Cerebellar nuclear complex (tissue), 1 donor: ENCODE measurements at regions not wholly inside any gene's neighbourhood (a gene's known extent, or its start where the extent isn't known, plus 50 kb on each side); places are given as distances from the start of the nearest gene placed in this dataset.
"Not testable (repeated sequence)": the region's sequence is repeated elsewhere in the genome, so short reads cannot be mapped to it uniquely, and the experiment has no call there.

Experiments used
- DNase-seq, 2 experiments: peaks; one replicate each; lab custom pipeline; 2025; lab: John Stamatoyannopoulos, UW

DNA sequence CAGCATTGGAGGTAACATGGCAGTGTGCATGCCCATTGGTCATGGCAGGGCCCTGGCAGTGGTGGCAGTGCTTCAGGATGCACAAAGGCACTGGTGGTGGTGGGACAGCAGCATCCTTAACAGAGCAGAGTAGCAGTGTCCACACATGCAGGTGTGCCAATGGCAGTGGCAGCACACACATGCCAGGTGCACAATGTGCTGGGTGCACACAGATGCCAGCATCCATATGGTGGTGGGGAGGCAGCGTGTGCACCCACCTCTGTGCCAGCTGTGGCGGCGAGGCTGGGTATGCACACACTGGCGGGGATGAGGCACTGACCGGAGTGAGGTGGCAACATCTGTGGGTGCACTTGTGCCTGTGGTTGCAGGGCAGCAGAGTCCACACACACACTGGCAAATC is 150.6 kb downstream of the SI start:
- DNase-seq: no peak

DNA sequence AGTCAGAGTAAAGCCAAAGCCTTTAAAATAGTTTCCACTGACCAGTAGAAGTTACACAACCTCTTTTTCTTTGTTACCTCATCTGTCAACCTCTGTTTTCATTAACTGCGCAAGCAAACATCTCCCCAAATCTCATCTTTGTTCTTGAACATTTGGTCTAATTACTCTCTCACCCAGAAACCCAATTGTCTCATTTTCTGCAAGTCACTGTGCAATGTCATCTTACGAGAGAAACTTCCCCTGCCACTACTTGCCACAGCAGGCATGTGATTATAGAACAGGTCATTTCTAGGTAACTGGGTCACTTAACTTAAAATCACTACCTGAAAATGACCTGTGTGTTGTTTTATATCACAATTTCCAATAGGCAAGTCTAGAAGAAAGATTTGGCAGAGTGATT is 159.4 kb downstream of the SI start:
- DNase-seq: no peak

DNA sequence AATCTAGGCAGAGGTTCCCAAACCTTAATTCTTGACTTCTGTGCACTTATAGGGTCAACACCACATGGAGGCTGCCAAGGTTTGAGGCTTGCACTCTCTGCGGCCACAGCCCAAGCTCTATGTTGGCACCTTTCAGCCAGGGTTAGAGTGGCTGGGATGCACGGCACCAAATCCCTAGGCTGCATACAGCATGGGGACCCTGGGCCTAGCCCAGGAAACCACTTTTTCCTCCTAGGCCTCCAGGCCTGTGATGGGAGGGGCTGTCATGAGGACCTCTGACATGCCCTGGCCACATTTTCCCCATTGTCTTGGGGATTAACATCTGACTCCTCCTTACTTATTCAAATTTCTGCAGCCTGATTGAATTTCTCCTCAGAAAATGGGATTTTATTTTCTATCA is 165.4 kb downstream of the SI start:
- no peak for DNase-seq

DNA sequence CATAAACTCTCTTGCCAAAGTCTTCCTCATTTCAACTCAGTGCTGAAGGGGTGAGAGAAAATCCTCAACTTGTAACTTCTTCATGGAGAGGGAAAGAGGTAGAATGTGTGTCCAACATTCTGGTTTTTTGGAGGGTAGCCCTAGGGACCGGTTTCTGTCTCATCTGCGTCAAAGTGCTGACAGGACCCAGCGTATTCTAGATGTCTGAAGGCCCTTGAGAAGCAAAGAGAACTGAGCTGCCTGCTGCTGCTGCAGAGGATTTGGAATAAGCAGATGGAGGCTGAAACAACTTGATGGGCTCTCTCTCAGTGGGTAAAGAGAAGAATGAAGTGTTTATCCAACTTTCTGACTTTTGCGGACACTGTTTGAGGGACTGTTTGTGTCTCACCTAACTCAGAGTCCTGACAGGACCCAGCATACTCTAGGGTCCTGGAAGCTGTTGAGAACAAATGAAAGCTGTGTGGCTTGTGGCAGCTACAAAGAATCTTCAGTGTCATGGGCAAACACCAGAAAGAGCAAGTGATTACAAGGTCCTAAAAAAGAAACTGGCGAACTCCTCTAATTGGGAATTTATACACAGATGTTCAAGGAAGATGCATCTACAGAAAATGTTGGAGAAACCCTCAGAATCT is 174.4 kb downstream of the SI start:
- DNase-seq: no peak

DNA sequence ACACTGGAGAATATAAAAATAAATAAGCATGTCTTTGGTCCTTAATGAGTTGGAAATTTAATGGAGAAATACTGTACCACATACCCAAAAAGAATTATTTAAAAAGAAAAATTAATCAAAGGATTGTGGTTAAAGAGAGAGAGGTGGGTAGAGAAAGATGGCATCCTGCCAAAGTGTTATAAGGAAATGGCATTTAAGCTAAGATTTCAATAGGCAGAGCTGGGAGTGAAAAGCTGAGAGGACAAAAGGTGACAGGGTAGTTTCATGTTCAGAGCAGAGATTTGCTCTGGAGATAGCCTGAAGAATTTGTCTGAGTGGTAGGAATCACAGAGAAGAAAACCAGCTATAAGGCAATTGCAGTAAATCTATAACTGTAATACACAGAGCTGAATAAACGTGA is 181.0 kb downstream of the SI start:
- DNase-seq: no peak

DNA sequence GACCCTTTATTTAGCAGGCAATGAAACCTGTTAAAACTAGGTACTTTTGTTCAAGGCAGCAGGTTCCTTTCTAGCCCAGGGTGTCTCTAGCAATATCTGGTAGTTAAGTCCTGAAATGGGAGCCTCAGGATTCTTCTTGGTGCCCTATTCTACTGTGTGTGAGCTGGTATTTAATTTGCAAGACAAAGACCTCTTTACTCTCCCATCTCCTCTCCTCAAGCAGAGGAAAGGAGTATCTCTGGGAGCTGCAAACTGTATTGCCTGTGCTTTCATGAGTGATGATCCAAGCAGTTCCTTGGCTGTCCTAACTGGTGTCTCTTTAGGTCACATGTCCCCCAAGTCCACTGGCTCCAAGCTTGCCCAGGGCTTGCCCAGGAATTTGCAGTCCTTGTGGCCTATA is 188.2 kb downstream of the SI start:
- DNase-seq: no peak

DNA sequence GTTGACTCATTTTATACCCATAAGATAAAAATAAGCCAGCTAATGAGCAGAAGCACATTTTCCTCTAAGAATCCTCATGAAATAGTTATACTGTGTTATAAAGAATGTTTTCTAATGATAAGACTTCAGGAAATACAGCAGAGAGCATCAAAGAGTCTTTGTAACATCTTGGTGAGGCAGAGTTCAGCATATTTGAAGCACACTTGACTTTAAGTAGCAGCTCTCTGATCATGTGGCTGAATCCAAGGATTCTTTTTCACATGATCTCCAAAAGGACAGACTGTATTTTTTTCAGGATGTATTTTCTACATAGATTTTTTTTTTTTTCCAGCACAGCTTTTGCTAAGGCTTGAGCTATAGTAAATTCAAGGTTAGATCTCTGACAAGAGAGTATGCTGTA is 195.1 kb downstream of the SI start:
- DNase-seq: no peak

DNA sequence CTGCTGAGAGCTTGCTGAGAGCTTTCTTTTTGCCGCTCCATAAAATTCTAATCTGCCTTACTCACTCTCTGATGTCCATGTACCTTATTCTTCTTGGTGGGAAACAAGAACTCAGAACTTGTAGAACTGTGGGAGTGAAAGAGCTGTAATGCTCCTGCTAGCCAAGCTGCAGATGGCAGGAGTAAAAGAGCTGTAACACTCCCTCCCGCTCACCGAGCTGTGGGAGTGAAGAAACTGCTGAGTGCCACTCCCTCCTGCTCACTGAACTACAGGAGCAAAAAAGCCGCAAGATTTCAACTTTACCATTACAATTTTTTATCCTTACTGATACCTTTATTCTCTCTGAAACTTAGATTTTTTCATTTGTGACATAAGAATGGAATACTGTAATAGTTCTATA is 199.1 kb downstream of the SI start:
- no peak for DNase-seq

DNA sequence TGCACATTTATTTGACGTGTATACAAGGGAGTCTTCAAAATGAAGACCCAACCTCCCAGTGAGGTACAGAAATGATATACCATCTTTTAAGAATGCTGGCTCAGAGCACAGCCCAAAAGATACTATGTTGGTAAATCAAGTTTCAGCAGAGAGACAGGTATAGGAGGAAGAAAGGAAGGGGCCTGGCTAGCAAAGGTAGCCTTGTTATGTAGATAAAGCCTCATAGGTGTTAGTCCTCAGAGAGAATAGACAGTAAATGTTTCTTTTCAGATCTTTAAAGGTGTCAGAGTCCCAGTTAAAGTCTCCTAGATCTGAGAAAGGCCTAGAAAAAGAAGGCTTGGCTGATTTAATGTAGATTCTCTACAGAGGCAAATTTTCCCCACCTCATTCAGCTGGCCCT is 213.8 kb downstream of the SI start:
- DNase-seq: no peak

DNA sequence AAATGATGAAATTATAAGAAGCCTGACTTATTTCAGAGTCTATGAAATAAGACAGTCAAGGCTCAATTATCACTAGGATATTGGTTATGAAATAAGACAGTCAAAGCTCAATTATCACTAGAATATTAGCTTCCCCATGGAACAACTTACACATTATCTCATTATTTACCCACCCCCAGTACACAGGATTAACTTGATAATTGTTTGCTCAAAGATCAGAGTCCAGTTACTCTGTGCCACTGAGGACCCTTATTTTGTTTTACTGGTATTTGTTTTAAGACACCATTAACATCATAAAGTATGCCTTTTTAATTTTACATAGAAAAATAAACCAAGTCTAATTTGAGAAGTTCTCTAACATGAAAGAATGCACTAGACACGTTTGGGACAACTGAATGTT is 225.4 kb downstream of the SI start:
- no peak for DNase-seq

DNA sequence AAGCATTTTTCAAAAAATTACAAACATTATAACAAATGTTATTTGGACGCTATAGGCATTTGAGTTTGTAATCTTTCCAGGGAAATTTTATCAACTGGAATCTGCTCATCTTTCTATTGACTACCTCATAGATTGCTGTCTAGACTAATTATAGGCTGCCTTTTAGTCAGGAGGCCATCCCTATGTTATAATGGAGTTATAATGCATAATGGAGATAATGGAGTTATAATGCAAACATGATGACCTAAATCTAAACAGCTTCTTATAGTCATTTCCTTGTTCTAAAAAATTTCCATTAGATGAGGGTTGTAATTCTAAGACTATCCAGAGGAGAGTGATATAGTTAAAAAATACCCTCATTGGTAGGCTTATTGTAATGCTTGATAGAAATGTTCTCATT is 226.4 kb downstream of the SI start:
- no peak for DNase-seq

DNA sequence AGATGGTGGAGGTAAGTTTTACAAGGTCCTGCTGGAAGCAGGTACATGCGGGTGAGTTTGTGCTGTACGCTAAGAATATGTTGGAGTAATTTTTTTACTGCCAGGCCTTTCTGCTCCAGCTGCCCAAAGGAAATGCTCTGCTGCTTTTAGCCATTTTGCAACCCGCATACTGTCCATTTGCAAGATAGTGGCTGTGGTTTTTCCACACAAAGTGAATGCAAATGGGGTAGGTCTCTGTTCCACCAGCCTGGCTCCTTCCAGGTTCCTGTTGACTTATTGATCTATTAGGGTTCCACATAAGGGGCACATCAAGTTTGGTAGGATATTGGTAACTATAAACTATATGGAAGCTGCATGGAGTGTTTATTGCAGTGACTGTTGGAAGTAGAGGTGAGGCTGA is 227.1 kb downstream of the SI start:
- no peak for DNase-seq

DNA sequence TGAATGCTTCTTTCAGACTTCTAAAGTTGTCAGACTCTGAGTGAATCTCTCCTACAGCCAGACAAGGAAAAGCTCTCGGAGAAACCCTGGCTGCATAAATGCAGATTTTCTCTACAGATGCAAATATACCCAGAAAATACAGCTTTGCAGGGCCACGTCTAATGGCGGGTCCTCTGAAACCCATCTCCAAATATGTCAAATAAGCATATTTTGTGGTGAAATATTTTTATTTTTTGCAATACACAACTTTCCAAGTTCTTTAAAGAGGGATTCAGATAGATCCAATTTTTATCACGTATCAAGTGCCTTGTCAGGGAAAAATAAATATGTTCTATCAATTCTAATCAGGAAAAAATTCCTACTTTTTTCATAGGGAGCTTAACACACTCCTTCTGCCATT is 229.4 kb downstream of the SI start:
- DNase-seq: no peak

DNA sequence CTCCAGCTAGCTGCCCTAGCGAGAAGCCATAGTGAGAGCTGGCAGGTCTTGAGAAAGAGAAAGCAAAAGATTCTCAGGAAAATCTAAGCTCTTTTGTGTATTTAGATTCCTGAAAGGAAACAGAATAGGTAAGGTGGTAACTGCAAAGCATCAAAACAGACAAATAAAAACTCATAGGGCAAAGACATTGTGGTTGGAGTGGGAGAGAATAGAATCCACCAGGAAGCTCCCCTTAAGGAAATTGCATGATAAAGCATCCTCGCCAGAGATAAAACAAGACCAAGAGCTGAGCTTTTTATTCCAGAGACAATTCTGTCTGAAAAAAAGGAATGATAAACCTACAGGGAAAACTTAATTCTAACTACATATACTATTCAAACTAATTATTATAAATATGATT is 232.6 kb downstream of the SI start:
- DNase-seq: no peak

DNA sequence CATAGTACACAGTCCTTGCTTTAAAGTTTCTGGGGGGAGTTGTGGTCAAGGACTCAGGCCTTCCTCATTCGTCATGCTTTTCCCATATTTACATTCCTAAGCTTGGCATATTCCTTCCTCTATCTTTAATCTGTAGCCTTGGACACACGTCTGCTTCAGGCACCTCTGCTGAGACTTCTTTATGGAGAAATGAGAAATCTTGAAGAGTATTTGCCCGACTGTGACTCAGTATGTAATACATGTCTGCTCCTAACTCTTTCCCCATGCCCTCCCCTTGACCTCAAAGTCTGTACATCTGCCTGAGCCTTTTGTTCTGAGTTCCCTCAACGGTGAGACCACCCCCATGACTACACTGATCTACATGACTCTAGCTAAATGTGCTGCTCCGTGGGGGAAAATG is 246.1 kb downstream of the SI start:
- DNase-seq: no peak

DNA sequence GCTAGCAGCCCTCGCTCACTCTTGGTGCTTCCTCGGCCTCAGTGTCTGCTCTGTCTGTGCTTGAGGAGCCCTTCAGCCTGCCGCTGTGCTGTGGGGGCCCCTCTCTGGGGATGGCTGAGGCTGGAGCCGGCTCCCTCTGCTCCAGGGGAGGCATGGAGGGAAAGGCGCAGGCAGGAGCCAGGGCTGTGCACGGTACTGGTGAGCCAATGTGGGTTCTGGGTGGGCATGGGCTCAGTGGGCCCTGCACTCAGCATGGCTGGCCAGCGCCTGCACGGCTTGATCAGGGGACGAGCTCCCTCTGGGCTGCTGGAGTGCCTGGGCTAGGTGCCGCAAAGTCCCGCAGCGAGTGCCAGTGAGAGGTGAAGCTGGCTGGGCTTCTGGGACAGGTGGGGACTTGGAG is 260.0 kb downstream of the SI start:
- DNase-seq: no peak

DNA sequence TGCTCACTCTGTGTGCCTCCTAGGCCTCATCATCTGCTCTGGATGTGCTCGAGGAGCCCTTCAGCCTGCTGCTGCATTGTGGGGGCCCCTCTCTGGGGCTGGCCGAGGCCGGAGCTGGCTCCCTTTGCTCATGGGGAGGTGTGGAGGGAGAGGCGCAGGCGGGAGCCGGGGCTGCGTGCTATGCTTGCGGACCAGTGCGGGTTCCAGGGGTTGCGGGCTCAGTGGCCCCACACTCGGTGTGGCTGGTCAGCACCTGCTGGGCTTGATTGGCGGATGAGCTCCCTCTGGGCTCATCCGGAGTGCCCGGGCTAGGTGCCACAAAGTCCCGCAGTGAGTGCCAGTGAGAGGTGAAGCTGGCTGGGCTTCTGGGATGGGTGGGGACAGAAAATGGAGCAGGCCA is 264.2 kb downstream of the SI start:
- DNase-seq: no peak

DNA sequence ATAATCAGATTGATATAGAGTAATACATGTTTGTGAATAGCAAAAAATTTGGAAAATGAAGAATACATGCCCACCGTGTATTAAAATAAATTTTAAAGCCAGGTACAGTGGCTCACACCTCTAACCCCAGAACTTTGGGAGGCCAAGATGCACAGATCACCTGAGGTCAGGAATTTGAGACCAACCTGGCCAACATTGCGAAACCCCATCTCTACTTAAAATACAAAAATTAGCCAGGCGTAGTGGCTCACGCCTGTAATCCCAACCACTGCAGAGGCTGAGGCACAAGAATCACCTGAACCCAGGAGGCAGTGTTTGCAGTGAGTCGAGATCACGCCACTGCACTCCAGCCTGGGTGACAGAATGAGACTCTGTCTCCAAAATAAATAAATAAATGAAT is 266.3 kb downstream of the SI start:
- DNase-seq: no peak

DNA sequence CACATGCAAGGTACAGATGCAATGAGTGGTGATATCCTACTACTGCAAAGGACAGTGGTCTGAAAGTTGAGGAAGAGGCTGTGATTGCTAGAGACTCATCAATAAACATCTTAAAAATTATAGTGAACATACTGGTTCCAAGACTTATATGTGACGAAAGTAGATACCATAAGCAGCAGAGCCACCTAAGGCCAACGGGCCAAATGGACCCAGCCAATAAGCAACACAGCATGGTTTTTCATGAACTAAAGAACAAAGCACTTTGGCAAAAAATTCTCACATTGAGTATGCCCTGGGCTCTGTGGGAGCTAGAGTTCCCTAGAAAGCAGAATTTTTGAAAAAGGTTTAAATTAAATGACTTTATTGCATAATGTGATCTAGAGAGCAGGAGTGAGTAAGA is 272.1 kb downstream of the SI start:
- no peak for DNase-seq

DNA sequence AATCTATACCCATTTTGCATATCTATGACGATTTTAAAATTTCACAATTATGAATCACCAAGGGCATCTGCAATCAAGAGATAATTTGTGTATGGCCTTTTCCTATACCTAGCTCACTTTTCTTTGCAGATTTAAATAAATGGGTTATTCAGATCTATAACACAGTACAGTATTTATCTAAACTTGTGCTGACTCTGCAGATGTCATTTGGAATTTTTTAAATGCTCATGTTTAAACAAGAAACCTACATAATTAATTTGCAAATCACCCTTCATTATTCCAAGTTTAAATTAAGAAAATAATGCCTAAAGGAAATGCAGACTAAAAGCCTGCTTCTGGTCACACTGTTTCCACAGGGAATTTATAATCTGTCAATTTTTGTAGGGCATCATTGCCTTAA is 284.2 kb downstream of the SI start:
- no peak for DNase-seq

DNA sequence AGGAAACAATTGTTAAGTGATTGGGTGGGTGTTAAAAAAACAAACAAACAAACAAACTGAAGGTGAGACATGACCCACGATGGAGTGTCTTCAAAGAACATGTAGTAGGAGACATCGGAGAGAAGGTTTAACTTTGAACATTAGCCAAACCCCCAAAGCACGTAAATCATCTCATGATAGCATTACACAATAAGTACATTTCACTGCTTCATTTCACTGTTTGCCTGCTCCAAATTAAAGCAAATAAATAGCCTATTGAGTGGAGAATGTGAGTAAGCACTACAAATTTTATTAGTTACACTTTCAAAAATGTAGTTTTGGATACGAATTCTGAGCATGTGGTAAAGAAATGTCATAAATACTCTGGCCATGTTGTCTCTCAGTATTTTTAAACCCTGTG is 287.0 kb downstream of the SI start:
- DNase-seq: no peak

DNA sequence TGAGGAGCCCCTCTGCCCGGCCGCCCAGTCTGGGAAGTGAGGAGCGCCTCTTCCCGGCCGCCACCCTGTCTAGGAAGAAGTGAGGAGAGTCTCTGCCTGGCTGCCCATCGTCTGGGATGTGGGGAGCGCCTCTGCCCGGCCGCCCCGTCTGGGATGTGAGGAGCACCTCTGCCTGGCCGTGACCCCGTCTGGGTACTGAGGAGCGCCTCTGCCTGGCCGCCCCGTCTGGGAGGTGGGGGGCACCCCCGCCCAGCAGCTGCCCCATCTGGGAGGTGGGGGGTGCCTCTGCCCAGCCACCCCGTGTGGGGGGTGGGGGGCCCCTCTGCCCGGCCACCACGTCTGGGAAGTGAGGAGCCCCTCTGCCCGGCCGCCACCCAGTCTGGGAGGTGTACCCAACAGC is 293.9 kb downstream of the SI start:
- not testable (repeated sequence) for DNase-seq

DNA sequence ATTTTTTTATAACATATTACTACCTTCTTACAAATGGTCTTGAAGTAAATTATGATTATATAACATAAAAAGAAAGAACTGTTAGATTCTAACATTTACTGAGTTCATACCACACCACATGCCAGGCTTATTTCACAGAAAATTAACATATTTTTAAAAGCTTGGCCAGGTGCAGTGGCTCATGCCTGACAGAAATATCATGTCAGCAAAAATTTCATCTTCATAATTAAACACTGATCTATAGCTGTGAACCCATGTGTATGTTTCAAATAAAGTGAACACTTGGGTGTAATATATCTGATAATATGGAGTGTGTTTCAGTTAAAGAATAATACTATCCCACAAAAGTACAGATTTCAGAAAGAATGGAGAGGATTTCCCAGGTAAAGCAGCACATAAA is 296.5 kb downstream of the SI start:
- no peak for DNase-seq

DNA sequence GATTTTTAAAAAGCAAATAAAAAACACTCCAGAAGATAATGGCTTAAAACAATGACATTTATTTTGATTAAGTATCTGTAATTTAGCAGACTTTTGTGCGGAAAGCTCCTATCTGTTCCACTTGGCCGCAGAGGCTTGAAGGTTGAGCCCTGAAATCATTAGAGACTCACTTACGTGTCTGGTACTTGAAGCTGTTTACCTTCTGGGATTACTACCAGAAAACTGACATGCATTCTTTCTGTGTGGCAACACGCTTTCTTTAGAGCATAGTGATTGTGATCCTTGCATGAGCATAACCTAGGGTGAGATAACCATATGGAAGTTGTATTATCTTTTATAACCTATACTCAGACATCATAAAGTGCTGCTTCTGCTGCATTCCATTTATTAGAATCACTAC is 298.5 kb downstream of the SI start:
- DNase-seq: no peak

DNA sequence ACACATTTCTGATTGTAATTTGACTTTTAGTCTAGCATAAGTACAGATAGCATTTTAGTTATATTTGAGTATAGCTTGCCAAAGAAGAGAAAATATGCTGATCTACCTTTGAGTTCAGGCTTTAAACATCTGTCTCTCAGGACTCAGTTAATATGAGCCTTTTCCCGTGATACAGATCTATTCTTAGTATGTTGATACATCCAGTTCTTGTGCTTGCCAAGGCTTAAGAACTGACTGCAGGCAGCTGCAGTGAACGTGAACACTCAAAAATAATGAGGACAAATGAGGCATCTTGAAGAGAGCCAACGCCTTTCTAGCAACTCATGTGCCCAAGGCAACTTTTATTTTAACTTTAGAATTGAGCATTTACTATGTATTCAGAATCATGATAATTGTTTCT is 325.5 kb downstream of the SI start:
- DNase-seq: no peak
